KOPT-K1 (cell line): ENCODE measurements at regions not wholly inside any gene's neighbourhood (a gene's known extent, or its start where the extent isn't known, plus 50 kb on each side); places are given as distances from the start of the nearest gene placed in this dataset.
"Not testable (repeated sequence)": the region's sequence is repeated elsewhere in the genome, so short reads cannot be mapped to it uniquely, and the experiment has no call there.

Experiments
- H3K27ac ChIP-seq: fragments of 200-600 bp; sonication (generic); 2 replicates; pipeline ENCODE4 v1.5.1; 2016; ENCODE audit warnings: antibody characterized with exemption, mild to moderate bottlenecking, low read depth, low read length; ENCODE audit not compliant: poor library complexity, severe bottlenecking
- H3K36me3 ChIP-seq: fragments of 200-600 bp; sonication (generic); 2 replicates; pipeline ENCODE4 v1.5.1; 2017; ENCODE audit warnings: antibody characterized with exemption, mild to moderate bottlenecking, low read length, moderate library complexity; ENCODE audit not compliant: insufficient read depth
- H3K9me3 ChIP-seq: fragments of 200-600 bp; sonication (generic); 2 replicates; pipeline ENCODE4 v1.5.1; 2017; ENCODE audit warnings: antibody characterized with exemption, low read length, mild to moderate bottlenecking; ENCODE audit not compliant: insufficient read depth, poor library complexity, severe bottlenecking

GRCh38 chr17:62226610-62227240 lies 153.6 kb upstream of the EFCAB3 start:
- not testable (repeated sequence) for H3K36me3 ChIP-seq, H3K27ac ChIP-seq

DNA sequence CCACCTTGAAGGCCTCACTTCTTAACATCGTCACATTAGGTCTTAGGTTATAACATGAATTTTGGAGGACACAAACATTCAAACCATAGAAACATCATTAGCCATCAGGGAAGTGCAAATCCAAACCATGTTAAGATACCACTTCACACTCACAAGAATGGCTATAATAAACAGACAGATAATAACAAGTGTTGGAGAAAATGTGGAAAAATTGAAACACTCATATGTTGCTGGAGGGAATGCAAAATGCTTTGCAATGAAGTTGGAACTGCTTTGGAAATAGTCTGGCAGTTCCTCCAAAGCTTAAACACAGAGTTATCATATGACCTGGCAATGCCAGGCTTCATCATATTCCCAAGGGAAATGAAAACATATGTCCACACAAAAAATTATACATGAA lies 156.8 kb upstream of the EFCAB3 start:
- not testable (repeated sequence) for H3K9me3 ChIP-seq, H3K27ac ChIP-seq, H3K36me3 ChIP-seq

More at GRCh38 chr17:62226610-62227240, 153.6 kb upstream of the EFCAB3 start:
- H3K9me3 ChIP-seq = not testable (repeated sequence)

DNA sequence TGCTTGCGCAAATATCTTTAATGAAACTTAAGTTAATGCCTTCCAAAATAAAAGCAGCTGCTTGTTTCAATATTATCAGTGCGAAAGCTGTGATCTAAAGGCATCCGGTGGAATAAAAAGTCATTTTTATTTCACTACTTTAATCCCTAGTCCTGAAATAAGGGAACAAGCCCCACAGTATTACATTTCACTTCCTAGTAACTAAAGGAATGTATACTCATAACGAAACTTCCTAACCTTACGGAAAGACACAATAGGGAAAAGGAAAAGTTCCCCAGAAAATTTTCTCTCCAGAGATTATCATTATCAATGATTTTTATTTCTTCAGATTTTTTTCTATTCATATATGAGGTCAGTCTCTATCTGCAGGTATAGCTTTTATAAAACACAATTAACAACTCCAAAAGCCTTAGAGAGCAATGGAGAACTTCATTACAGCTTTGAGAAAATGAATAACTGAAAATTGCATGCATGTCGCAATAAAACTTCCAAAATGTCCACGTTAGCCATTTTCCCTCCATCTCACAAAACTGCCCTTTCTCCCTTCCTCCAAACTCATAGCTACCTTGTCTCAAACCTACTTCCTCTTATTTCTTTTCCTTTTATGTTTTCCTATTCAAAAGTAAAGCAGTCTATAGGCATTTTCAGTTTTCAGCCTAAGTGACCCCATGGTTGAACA lies 154.3 kb upstream of the MED13 start:
- H3K27ac ChIP-seq = no peak overlapping the region
- no peaks in the 10 kb centered on the region for H3K9me3 ChIP-seq
- no peaks in the 10 kb centered on the region for H3K36me3 ChIP-seq

DNA sequence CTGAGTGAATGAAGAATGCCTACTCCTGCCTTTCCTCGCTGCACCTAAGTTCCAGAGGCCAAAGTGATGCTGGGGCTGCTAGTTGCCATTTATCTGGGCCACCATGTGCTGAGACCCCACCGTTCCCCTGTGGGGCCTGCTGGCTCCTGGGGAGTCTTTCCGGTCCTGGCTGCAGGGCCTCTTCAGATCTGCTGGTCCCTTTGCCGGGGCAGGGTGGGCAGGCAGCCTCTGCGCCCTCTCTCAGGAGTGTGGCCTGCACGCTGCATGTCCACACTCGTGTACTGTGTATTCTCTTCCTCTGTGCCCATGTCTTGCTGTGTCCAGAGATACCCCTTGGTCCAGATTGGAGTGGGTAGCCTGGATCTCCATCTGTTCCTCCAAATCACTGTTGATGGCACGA lies 151.8 kb upstream of the MED13 start:
- H3K36me3 ChIP-seq = no peaks in the 10 kb centered on the region
- no peak overlapping the region for H3K27ac ChIP-seq
- H3K9me3 ChIP-seq = no peaks in the 10 kb centered on the region

- not testable (repeated sequence) for H3K9me3 ChIP-seq, H3K27ac ChIP-seq, H3K36me3 ChIP-seq
Measured at GRCh38 chr17:62215891-62216290, 150.8 kb upstream of the MED13 start.

DNA sequence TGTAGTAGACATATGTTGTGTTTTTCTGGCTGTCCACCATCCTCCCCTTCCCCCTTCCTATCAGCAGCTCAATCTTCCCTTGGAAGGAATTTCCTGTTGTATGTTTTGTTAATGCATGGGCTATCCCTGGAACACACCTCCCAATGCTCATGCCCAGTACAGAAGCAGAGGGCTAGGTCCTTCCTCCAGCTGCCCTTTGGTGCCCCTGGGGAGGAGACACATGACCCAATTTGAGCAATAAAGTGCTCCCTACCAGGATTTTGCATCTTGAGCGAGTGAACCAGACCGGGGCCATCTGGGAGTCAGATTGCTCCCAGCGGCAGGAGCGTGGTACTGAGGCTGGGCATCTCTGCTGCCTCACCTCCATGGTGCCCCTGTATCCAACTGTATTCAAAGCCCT lies 141.5 kb upstream of the MED13 start:
- Histone ChIP-seq H3K27ac (no peak overlapping the region), H3K9me3 (peaks cover 3% of the 10 kb centered on the region), H3K36me3 (no peaks in the 10 kb centered on the region)

GRCh38 chr17:62197156-62197555 lies 132.1 kb upstream of the MED13 start:
- H3K9me3 ChIP-seq, H3K36me3 ChIP-seq, H3K27ac ChIP-seq: not testable (repeated sequence)

DNA sequence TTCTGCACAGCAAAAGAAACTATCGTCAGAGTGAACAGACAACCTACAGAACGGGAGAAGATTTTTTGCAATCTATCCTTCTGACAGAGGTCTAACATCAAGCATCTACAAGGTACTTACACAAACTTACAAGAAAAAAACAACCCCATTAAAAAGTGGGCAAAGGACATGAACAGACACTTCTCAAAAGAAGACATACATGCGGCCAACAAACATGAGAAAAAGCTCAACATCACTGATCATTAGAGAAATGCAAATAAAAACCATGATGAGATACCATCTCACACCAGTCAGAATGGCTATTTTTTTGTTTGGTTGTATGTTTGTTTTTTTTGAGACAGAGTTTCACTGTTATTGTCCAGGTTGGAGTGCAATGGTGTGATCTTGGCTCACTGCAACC lies 131.5 kb upstream of the MED13 start:
- not testable (repeated sequence) for H3K36me3 ChIP-seq, H3K9me3 ChIP-seq, H3K27ac ChIP-seq

GRCh38 chr17:62194401-62194800 lies 129.3 kb upstream of the MED13 start:
- H3K27ac ChIP-seq = no peak overlapping the region
- no peaks in the 10 kb centered on the region for H3K9me3 ChIP-seq
- H3K36me3 ChIP-seq = no peaks in the 10 kb centered on the region

GRCh38 chr17:62193249-62193648 lies 128.2 kb upstream of the MED13 start:
- Histone ChIP-seq H3K36me3 (no peaks in the 10 kb centered on the region), H3K9me3 (no peaks in the 10 kb centered on the region), H3K27ac (no peak overlapping the region)

- H3K9me3 ChIP-seq = no peaks in the 10 kb centered on the region
- H3K27ac ChIP-seq = no peak overlapping the region
- H3K36me3 ChIP-seq = no peaks in the 10 kb centered on the region
Measured at GRCh38 chr17:62191390-62192361, 126.6 kb upstream of the MED13 start.

GRCh38 chr17:62189377-62189776 lies 124.3 kb upstream of the MED13 start:
- H3K27ac ChIP-seq = no peak overlapping the region
- H3K36me3 ChIP-seq = no peaks in the 10 kb centered on the region
- no peaks in the 10 kb centered on the region for H3K9me3 ChIP-seq

DNA sequence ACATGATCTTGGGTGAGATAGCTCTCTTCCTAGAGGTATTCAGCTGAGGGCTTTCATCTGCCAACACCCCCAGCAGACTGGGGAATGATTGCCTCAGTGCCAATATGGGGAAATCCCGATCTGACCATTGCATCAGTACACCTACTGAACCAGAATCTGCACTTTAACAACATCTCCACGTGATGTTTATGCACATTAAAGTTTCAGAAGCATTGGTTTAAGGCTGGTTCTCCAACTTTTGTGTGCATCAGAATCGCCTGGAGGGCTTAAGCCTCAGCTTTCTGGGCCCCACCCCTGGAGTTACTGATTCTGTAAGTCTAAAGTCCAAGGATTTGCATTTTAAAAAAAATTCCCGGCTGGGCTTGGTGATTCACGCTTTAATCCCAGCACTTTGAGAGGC lies 123.6 kb upstream of the MED13 start:
- no peak overlapping the region for H3K27ac ChIP-seq
- no peaks in the 10 kb centered on the region for H3K36me3 ChIP-seq
- no peaks in the 10 kb centered on the region for H3K9me3 ChIP-seq

DNA sequence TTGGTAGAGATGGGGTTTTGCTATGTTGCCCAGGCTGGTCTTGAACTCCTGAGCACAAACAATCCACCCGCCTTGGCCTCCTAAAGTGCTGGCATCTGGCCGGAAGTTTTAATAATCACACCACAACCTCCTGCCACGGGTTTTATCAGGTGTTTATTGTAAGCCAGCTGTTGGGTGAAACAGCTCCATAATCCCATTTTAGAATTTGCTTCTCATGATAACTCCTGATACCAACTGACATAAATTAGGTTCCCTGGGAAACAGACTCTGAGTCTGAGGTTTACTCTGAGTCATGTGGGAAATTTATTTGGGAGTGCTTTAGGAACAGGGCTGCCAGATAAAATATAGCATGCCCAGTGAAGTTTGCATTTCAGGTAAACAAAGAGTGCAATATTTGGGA lies 122.6 kb upstream of the MED13 start:
- H3K27ac ChIP-seq = no peak overlapping the region
- no peaks in the 10 kb centered on the region for H3K36me3 ChIP-seq
- H3K9me3 ChIP-seq = no peaks in the 10 kb centered on the region

DNA sequence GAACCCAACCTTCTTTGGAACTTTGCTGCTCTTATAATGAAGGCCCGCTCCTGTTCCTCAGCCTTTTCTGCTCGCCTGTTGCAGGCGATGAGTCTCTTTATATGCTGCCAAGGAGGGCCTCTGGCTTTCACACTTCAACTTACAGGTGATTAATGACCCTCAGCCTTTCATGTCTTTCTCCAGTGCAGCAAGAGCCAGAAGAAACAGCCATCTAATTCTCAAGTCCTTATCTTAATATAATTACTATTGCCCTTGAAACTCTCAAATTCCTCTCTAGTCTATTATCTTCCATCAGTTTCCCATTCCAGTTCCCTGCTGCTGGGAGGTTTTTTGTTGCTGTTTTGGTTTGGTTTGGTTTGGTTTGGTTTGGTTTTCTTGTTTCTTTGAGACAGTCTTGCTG lies 121.8 kb upstream of the MED13 start:
- no peaks in the 10 kb centered on the region for H3K36me3 ChIP-seq
- H3K9me3 ChIP-seq = no peaks in the 10 kb centered on the region
- no peak overlapping the region for H3K27ac ChIP-seq
